ENCODE measurements at regions not wholly inside any gene's neighbourhood (a gene's known extent, or its start where the extent isn't known, plus 50 kb on each side); places are given as distances from the start of the nearest gene placed in this dataset.

GRCh38 chr7:15905251-15906040 lies 219.0 kb upstream of the MEOX2 start:
- DNase-seq = no peak
- no peaks in the 10 kb centered on the region for H3K4me1 ChIP-seq
- WGBS, 2 donors = 86 to 89% methylated on average over 8 of the region's 8 CpGs
- H3K9me3 ChIP-seq = no peaks in the 10 kb centered on the region
- no peak for TF ChIP-seq POLR2A (IDR thresholded peaks at IDR 0.05)
- TF ChIP-seq, protein P1, sequence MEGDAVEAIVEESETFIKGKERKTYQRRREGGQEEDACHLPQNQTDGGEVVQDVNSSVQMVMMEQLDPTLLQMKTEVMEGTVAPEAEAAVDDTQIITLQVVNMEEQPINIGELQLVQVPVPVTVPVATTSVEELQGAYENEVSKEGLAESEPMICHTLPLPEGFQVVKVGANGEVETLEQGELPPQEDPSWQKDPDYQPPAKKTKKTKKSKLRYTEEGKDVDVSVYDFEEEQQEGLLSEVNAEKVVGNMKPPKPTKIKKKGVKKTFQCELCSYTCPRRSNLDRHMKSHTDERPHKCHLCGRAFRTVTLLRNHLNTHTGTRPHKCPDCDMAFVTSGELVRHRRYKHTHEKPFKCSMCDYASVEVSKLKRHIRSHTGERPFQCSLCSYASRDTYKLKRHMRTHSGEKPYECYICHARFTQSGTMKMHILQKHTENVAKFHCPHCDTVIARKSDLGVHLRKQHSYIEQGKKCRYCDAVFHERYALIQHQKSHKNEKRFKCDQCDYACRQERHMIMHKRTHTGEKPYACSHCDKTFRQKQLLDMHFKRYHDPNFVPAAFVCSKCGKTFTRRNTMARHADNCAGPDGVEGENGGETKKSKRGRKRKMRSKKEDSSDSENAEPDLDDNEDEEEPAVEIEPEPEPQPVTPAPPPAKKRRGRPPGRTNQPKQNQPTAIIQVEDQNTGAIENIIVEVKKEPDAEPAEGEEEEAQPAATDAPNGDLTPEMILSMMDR (IDR thresholded peaks at IDR 0.05) = no peak
- no peaks in the 10 kb centered on the region for H3K36me3 ChIP-seq
- no peaks in the 10 kb centered on the region for H3K27me3 ChIP-seq
- H3K4me3 ChIP-seq (replicated peaks in 1 of 3) = no peak overlapping the region
- intact Hi-C loops (cut with DNase I) = no loop called here
- H3K27ac ChIP-seq = no peak overlapping the region

DNA sequence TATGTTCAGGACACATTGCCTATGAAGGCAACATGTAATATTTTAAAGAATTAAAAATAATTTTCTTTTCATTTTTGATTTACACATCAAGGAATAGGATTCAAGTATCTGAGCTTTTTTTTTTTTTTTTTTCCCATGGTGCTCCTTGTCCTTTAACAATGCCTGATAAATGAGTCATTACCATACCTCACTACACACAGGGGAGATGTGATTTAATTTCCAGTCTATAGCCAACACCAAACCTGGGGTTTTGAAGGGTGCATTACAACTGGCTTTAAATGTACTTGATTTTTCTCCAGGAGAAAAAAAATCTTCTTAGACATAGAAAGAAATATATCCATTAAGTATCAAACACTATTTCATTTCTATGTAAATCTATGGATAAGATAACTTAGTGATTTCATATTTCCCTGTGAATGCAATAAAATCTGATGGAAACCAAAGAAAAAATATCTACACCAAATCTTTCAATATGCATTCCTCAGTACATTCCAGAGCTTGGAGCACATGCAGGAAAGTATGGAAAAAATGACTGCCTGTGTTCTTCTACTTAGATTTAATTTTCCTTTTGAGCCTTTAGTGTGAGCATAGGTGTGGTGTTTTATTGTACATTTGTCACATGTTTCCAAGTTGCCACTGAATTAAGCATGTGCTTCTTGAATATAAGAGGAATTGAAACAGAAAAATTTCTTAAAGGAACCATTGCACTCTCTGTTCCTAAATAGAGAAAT lies 204.8 kb upstream of the MEOX2 start:
- Histone ChIP-seq H3K4me1 (no peaks in the 10 kb centered on the region), H3K27ac (no peak overlapping the region), H3K27me3 (no peaks in the 10 kb centered on the region), H3K9me3 (no peaks in the 10 kb centered on the region), H3K4me3 (replicated peaks in 1 of 3) (no peak overlapping the region), H3K36me3 (no peaks in the 10 kb centered on the region)
- no peak for DNase-seq
- TF ChIP-seq POLR2A (IDR thresholded peaks at IDR 0.05) = no peak
- TF ChIP-seq, protein P1 (IDR thresholded peaks at IDR 0.05) = no peak
- intact Hi-C loops (cut with DNase I) = no loop called here

- H3K27me3 ChIP-seq = no peaks in the 10 kb centered on the region
- H3K9me3 ChIP-seq = no peaks in the 10 kb centered on the region
- H3K4me1 ChIP-seq = no peaks in the 10 kb centered on the region
- H3K27ac ChIP-seq = no peak overlapping the region
- WGBS, 2 donors = 72 to 73% methylated on average over 3 of the region's 3 CpGs
- no peak for DNase-seq
- H3K4me3 ChIP-seq (replicated peaks in 1 of 3) = no peak overlapping the region
- TF ChIP-seq, protein P1 (IDR thresholded peaks at IDR 0.05) = peak in 1 of 6 experiments; percentile 20
- no peak for TF ChIP-seq POLR2A (IDR thresholded peaks at IDR 0.05)
- intact Hi-C loops (cut with DNase I) = no loop called here
- H3K36me3 ChIP-seq = no peaks in the 10 kb centered on the region
Observed at GRCh38 chr7:15889507-15889906, 203.0 kb upstream of the MEOX2 start.

GRCh38 chr7:15888090-15888489 lies 201.6 kb upstream of the MEOX2 start:
- WGBS, 2 donors = 74 to 80% methylated on average over 1 of the region's 1 CpG
- Histone ChIP-seq H3K36me3 (no peaks in the 10 kb centered on the region), H3K4me1 (no peaks in the 10 kb centered on the region), H3K27me3 (no peaks in the 10 kb centered on the region), H3K9me3 (no peaks in the 10 kb centered on the region), H3K4me3 (replicated peaks in 1 of 3) (no peak overlapping the region), H3K27ac (no peak overlapping the region)
- DNase-seq = no peak
- intact Hi-C loops (cut with DNase I) = no loop called here
- TF ChIP-seq, protein P1 (IDR thresholded peaks at IDR 0.05) = no peak
- TF ChIP-seq POLR2A (IDR thresholded peaks at IDR 0.05) = no peak

DNA sequence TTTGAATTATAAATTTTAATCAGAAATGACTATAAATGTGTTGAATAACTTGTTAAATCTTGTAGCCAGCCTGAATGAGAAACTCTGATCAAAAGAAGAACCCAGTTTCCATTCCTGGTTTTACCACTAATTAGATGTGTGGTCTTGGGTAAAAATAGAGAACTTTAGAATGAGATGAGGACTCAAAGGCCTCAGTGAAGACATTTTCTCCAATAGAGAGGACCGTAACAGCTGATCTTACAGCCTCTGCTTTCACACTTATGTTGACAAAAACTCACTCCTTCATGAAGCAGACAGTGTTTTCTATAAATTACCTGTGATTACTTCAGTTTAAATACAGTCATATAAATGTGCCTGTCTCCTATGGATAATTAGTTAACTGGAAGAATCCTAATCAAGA lies 200.1 kb upstream of the MEOX2 start:
- DNase-seq = no peak
- H3K4me1 ChIP-seq = no peaks in the 10 kb centered on the region
- no peaks in the 10 kb centered on the region for H3K9me3 ChIP-seq
- TF ChIP-seq, protein P1 (IDR thresholded peaks at IDR 0.05) = no peak
- TF ChIP-seq POLR2A (IDR thresholded peaks at IDR 0.05) = no peak
- no peak overlapping the region for H3K27ac ChIP-seq
- 87 to 91% methylated on average over 1 of the region's 1 CpG for WGBS, 2 donors
- H3K4me3 ChIP-seq (replicated peaks in 1 of 3) = no peak overlapping the region
- H3K36me3 ChIP-seq = no peaks in the 10 kb centered on the region
- no peaks in the 10 kb centered on the region for H3K27me3 ChIP-seq
- intact Hi-C loops (cut with DNase I) = no loop called here

Measured in thyroid gland (tissue), 4 donors.